ENCODE measurements at regions not wholly inside any gene's neighbourhood (a gene's known extent, or its start where the extent isn't known, plus 50 kb on each side); places are given as distances from the start of the nearest gene placed in this dataset.

DNA sequence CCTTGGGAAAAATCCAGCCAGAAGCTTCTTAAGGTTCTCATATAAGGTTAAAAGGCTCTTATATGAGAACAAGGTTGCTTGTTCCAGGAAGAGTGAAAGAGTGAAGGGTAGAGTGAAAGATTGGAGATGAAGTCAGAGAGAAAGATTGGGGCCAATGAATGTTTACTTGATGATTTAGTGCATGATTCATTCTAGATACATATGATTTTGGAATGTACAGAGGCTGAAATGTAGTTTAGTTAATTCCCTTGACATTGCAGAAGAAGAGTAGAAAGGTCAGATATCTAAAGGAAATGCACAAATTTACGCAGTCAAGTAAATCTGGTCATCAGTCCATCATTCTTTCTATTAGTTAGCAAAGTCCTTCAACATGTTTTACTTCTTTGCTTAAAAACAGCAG, 619.8 kb upstream of the ZNF717 start:
- no peak overlapping the region for H3K4me3 ChIP-seq
- H3K4me1 ChIP-seq (ENCODE audit: insufficient read depth) = no peaks in the 10 kb centered on the region
- TF ChIP-seq CTCF (IDR thresholded peaks at IDR 0.05) (no peak), EP300 (IDR thresholded peaks at IDR 0.05) (no peak), POLR2A (IDR thresholded peaks at IDR 0.05) (no peak)
- DNase-seq = no peak
- no peaks in the 10 kb centered on the region for H3K36me3 ChIP-seq
- H3K27me3 ChIP-seq = no peaks in the 10 kb centered on the region
- no peak overlapping the region for H3K27ac ChIP-seq
- WGBS, 3 donors = 86 to 93% (median 92%) methylated on average over 1 of the region's 1 CpG
- H3K9me3 ChIP-seq = no peaks in the 10 kb centered on the region
- intact Hi-C loops (cut with DNase I) = no loop called here

GRCh38 chr3:76410762-76411281, 625.5 kb upstream of the ZNF717 start:
- WGBS, 3 donors = 34 to 42% (median 39%) methylated on average over 3 of the region's 3 CpGs
- H3K4me1 ChIP-seq (ENCODE audit: insufficient read depth) = no peaks in the 10 kb centered on the region
- TF ChIP-seq POLR2A (IDR thresholded peaks at IDR 0.05) = no peak
- no peak for TF ChIP-seq CTCF (IDR thresholded peaks at IDR 0.05)
- no peak for TF ChIP-seq EP300 (IDR thresholded peaks at IDR 0.05)
- H3K9me3 ChIP-seq = no peaks in the 10 kb centered on the region
- no peak overlapping the region for H3K27ac ChIP-seq
- H3K27me3 ChIP-seq = no peaks in the 10 kb centered on the region
- no peaks in the 10 kb centered on the region for H3K36me3 ChIP-seq
- no peak for DNase-seq
- intact Hi-C loops (cut with DNase I) = no loop called here
- H3K4me3 ChIP-seq = no peak overlapping the region

GRCh38 chr3:76415384-76415783, 624.5 kb upstream of the ROBO2 start:
- Histone ChIP-seq H3K4me3 (no peak overlapping the region), H3K9me3 (no peaks in the 10 kb centered on the region), H3K27ac (no peak overlapping the region), H3K4me1 (ENCODE audit: insufficient read depth) (no peaks in the 10 kb centered on the region), H3K27me3 (no peaks in the 10 kb centered on the region), H3K36me3 (no peaks in the 10 kb centered on the region)
- WGBS, 3 donors = 94 to 96% (median 95%) methylated on average over 2 of the region's 2 CpGs
- TF ChIP-seq CTCF (IDR thresholded peaks at IDR 0.05) (no peak), POLR2A (IDR thresholded peaks at IDR 0.05) (no peak), EP300 (IDR thresholded peaks at IDR 0.05) (no peak)
- intact Hi-C loops (cut with DNase I) = no loop called here
- no peak for DNase-seq

- Histone ChIP-seq H3K4me3 (no peak overlapping the region), H3K27me3 (no peaks in the 10 kb centered on the region), H3K9me3 (no peaks in the 10 kb centered on the region), H3K36me3 (no peaks in the 10 kb centered on the region), H3K4me1 (ENCODE audit: insufficient read depth) (no peaks in the 10 kb centered on the region), H3K27ac (no peak overlapping the region)
- 52 to 60% (median 55%) methylated on average over 2 of the region's 2 CpGs for WGBS, 3 donors
- no peak for DNase-seq
- TF ChIP-seq EP300 (IDR thresholded peaks at IDR 0.05) = no peak
- TF ChIP-seq CTCF (IDR thresholded peaks at IDR 0.05) = no peak
- no peak for TF ChIP-seq POLR2A (IDR thresholded peaks at IDR 0.05)
- intact Hi-C loops (cut with DNase I) = no loop called here
Measured at GRCh38 chr3:76429581-76430177, 610.2 kb upstream of the ROBO2 start.

Data from ovary (tissue), 7 donors.